ENCODE measurements at regions not wholly inside any gene's neighbourhood (a gene's known extent, or its start where the extent isn't known, plus 50 kb on each side); places are given as distances from the start of the nearest gene placed in this dataset.

GRCh38 chr13:86446311-86446710 lies 647.1 kb upstream of the SLITRK6 start:
- H3K4me3 ChIP-seq (ENCODE audit: low read length): no peak overlapping the region
- no peak for DNase-seq (ENCODE audit: low read depth)
- TF ChIP-seq CTCF (conservative IDR thresholded peaks at IDR 0.05; ENCODE audit: low read depth, low read length): no peak

GRCh38 chr13:86447479-86447878 lies 648.3 kb upstream of the SLITRK6 start:
- H3K4me3 ChIP-seq (ENCODE audit: low read length): no peak overlapping the region
- no peak for TF ChIP-seq CTCF (conservative IDR thresholded peaks at IDR 0.05; ENCODE audit: low read depth, low read length)
- DNase-seq (ENCODE audit: low read depth): no peak

GRCh38 chr13:86462011-86462410 lies 662.8 kb upstream of the SLITRK6 start:
- no peak for DNase-seq (ENCODE audit: low read depth)
- TF ChIP-seq CTCF (conservative IDR thresholded peaks at IDR 0.05; ENCODE audit: low read depth, low read length): no peak
- H3K4me3 ChIP-seq (ENCODE audit: low read length): no peak overlapping the region

- H3K4me3 ChIP-seq (ENCODE audit: low read length): no peak overlapping the region
- DNase-seq (ENCODE audit: low read depth): no peak
- TF ChIP-seq CTCF (conservative IDR thresholded peaks at IDR 0.05; ENCODE audit: low read depth, low read length): peak; percentile 52
Observed at GRCh38 chr13:86464193-86464592, 665.0 kb upstream of the SLITRK6 start.

- DNase-seq (ENCODE audit: low read depth): no peak
- TF ChIP-seq CTCF (conservative IDR thresholded peaks at IDR 0.05; ENCODE audit: low read depth, low read length): no peak
- no peak overlapping the region for H3K4me3 ChIP-seq (ENCODE audit: low read length)
Observed at GRCh38 chr13:86474971-86475370, 675.8 kb upstream of the SLITRK6 start.

GRCh38 chr13:86476656-86477055 lies 677.4 kb upstream of the SLITRK6 start:
- no peak for DNase-seq (ENCODE audit: low read depth)
- TF ChIP-seq CTCF (conservative IDR thresholded peaks at IDR 0.05; ENCODE audit: low read depth, low read length): no peak
- no peak overlapping the region for H3K4me3 ChIP-seq (ENCODE audit: low read length)

- no peak overlapping the region for H3K4me3 ChIP-seq (ENCODE audit: low read length)
- no peak for TF ChIP-seq CTCF (conservative IDR thresholded peaks at IDR 0.05; ENCODE audit: low read depth, low read length)
- DNase-seq (ENCODE audit: low read depth): no peak
Observed at GRCh38 chr13:86486582-86486981, 687.4 kb upstream of the SLITRK6 start.

Measured in retinal pigment epithelial cell (primary cell).